ENCODE measurements at regions not wholly inside any gene's neighbourhood (a gene's known extent, or its start where the extent isn't known, plus 50 kb on each side); places are given as distances from the start of the nearest gene placed in this dataset.

- H3K4me1 ChIP-seq (ENCODE audit: control insufficient read depth, insufficient read depth, low read length, poor library complexity, severe bottlenecking): no peaks in the 10 kb centered on the region
- no peak overlapping the region for H3K27ac ChIP-seq (ENCODE audit: low read depth, low read length, severe bottlenecking)
- peaks cover 3% of the 10 kb centered on the region for H3K9me3 ChIP-seq (ENCODE audit: control insufficient read depth, low read length)
- H3K36me3 ChIP-seq (ENCODE audit: control insufficient read depth, insufficient read depth, low read length): no peaks in the 10 kb centered on the region
- H3K4me3 ChIP-seq (ENCODE audit: extremely low read depth, insufficient read depth, low read length, poor library complexity, severe bottlenecking): no peak overlapping the region
Measured at GRCh38 chr3:65114041-65114440, 426.2 kb upstream of the ADAMTS9 start.

GRCh38 chr3:65112751-65113300, 425.0 kb upstream of the ADAMTS9 start:
- H3K9me3 ChIP-seq (ENCODE audit: control insufficient read depth, low read length): no peaks in the 10 kb centered on the region

GRCh38 chr3:65110661-65111060, 422.9 kb upstream of the ADAMTS9 start:
- no peak overlapping the region for H3K4me3 ChIP-seq (ENCODE audit: extremely low read depth, insufficient read depth, low read length, poor library complexity, severe bottlenecking)
- no peaks in the 10 kb centered on the region for H3K9me3 ChIP-seq (ENCODE audit: control insufficient read depth, low read length)
- WGBS, 2 experiments (ENCODE audit: insufficient coverage in 2 of 2): 100% methylated on average over 1 of the region's 2 CpGs
- no peaks in the 10 kb centered on the region for H3K36me3 ChIP-seq (ENCODE audit: control insufficient read depth, insufficient read depth, low read length)
- H3K4me1 ChIP-seq (ENCODE audit: control insufficient read depth, insufficient read depth, low read length, poor library complexity, severe bottlenecking): no peaks in the 10 kb centered on the region
- H3K27ac ChIP-seq (ENCODE audit: low read depth, low read length, severe bottlenecking): no peak overlapping the region

More at GRCh38 chr3:65112751-65113300, 425.0 kb upstream of the ADAMTS9 start:
- H3K36me3 ChIP-seq (ENCODE audit: control insufficient read depth, insufficient read depth, low read length): no peaks in the 10 kb centered on the region
- 87 to 91% methylated on average over 6 of the region's 6 CpGs for WGBS, 2 experiments (ENCODE audit: insufficient coverage in 2 of 2)
- no peak overlapping the region for H3K27ac ChIP-seq (ENCODE audit: low read depth, low read length, severe bottlenecking)
- no peak overlapping the region for H3K4me3 ChIP-seq (ENCODE audit: extremely low read depth, insufficient read depth, low read length, poor library complexity, severe bottlenecking)
- H3K4me1 ChIP-seq (ENCODE audit: control insufficient read depth, insufficient read depth, low read length, poor library complexity, severe bottlenecking): no peaks in the 10 kb centered on the region

GRCh38 chr3:65109966-65110500, 422.2 kb upstream of the ADAMTS9 start:
- Histone ChIP-seq H3K36me3 (ENCODE audit: control insufficient read depth, insufficient read depth, low read length) (no peaks in the 10 kb centered on the region), H3K27ac (ENCODE audit: low read depth, low read length, severe bottlenecking) (no peak overlapping the region), H3K4me1 (ENCODE audit: control insufficient read depth, insufficient read depth, low read length, poor library complexity, severe bottlenecking) (no peaks in the 10 kb centered on the region), H3K4me3 (ENCODE audit: extremely low read depth, insufficient read depth, low read length, poor library complexity, severe bottlenecking) (no peak overlapping the region), H3K9me3 (ENCODE audit: control insufficient read depth, low read length) (no peaks in the 10 kb centered on the region)

GRCh38 chr3:65107174-65107573, 419.4 kb upstream of the ADAMTS9 start:
- Histone ChIP-seq H3K4me1 (ENCODE audit: control insufficient read depth, insufficient read depth, low read length, poor library complexity, severe bottlenecking) (no peaks in the 10 kb centered on the region), H3K4me3 (ENCODE audit: extremely low read depth, insufficient read depth, low read length, poor library complexity, severe bottlenecking) (no peak overlapping the region), H3K9me3 (ENCODE audit: control insufficient read depth, low read length) (no peaks in the 10 kb centered on the region), H3K36me3 (ENCODE audit: control insufficient read depth, insufficient read depth, low read length) (no peaks in the 10 kb centered on the region), H3K27ac (ENCODE audit: low read depth, low read length, severe bottlenecking) (no peak overlapping the region)
- WGBS, 2 experiments (ENCODE audit: insufficient coverage in 2 of 2): 80 to 91% methylated on average over 1 to 5 of the region's 5 CpGs

GRCh38 chr3:65101450-65101849, 413.6 kb upstream of the ADAMTS9 start:
- H3K27ac ChIP-seq (ENCODE audit: low read depth, low read length, severe bottlenecking): no peak overlapping the region
- whole genome bisulfite sequencing, 2 experiments (ENCODE audit: insufficient coverage in 2 of 2): 78 to 88% methylated on average over 1 of the region's 1 CpG
- H3K9me3 ChIP-seq (ENCODE audit: control insufficient read depth, low read length): no peaks in the 10 kb centered on the region
- H3K4me1 ChIP-seq (ENCODE audit: control insufficient read depth, insufficient read depth, low read length, poor library complexity, severe bottlenecking): no peaks in the 10 kb centered on the region
- H3K4me3 ChIP-seq (ENCODE audit: extremely low read depth, insufficient read depth, low read length, poor library complexity, severe bottlenecking): no peak overlapping the region
- H3K36me3 ChIP-seq (ENCODE audit: control insufficient read depth, insufficient read depth, low read length): no peaks in the 10 kb centered on the region

GRCh38 chr3:65098400-65098799, 410.6 kb upstream of the ADAMTS9 start:
- Histone ChIP-seq H3K9me3 (ENCODE audit: control insufficient read depth, low read length) (no peaks in the 10 kb centered on the region), H3K27ac (ENCODE audit: low read depth, low read length, severe bottlenecking) (no peak overlapping the region), H3K4me3 (ENCODE audit: extremely low read depth, insufficient read depth, low read length, poor library complexity, severe bottlenecking) (no peak overlapping the region), H3K36me3 (ENCODE audit: control insufficient read depth, insufficient read depth, low read length) (no peaks in the 10 kb centered on the region), H3K4me1 (ENCODE audit: control insufficient read depth, insufficient read depth, low read length, poor library complexity, severe bottlenecking) (no peaks in the 10 kb centered on the region)
- 45% methylated on average over 4 of the region's 5 CpGs; no CpG with 5 or more reads in 1 of the 2 experiments for WGBS, 2 experiments (ENCODE audit: insufficient coverage in 2 of 2)

- no peak overlapping the region for H3K4me3 ChIP-seq (ENCODE audit: extremely low read depth, insufficient read depth, low read length, poor library complexity, severe bottlenecking)
- WGBS, 2 experiments (ENCODE audit: insufficient coverage in 2 of 2): 78 to 93% methylated on average over 3 to 4 of the region's 4 CpGs
- H3K4me1 ChIP-seq (ENCODE audit: control insufficient read depth, insufficient read depth, low read length, poor library complexity, severe bottlenecking): no peaks in the 10 kb centered on the region
- no peaks in the 10 kb centered on the region for H3K9me3 ChIP-seq (ENCODE audit: control insufficient read depth, low read length)
- H3K36me3 ChIP-seq (ENCODE audit: control insufficient read depth, insufficient read depth, low read length): no peaks in the 10 kb centered on the region
- no peak overlapping the region for H3K27ac ChIP-seq (ENCODE audit: low read depth, low read length, severe bottlenecking)
Measured at GRCh38 chr3:65096110-65096745, 408.4 kb upstream of the ADAMTS9 start.

- no peak overlapping the region for H3K4me3 ChIP-seq (ENCODE audit: extremely low read depth, insufficient read depth, low read length, poor library complexity, severe bottlenecking)
- H3K36me3 ChIP-seq (ENCODE audit: control insufficient read depth, insufficient read depth, low read length): no peaks in the 10 kb centered on the region
- no peaks in the 10 kb centered on the region for H3K9me3 ChIP-seq (ENCODE audit: control insufficient read depth, low read length)
- no peak overlapping the region for H3K27ac ChIP-seq (ENCODE audit: low read depth, low read length, severe bottlenecking)
- no peaks in the 10 kb centered on the region for H3K4me1 ChIP-seq (ENCODE audit: control insufficient read depth, insufficient read depth, low read length, poor library complexity, severe bottlenecking)
Measured at GRCh38 chr3:65094723-65095122, 406.9 kb upstream of the ADAMTS9 start.

- Histone ChIP-seq H3K9me3 (ENCODE audit: control insufficient read depth, low read length) (no peaks in the 10 kb centered on the region), H3K4me1 (ENCODE audit: control insufficient read depth, insufficient read depth, low read length, poor library complexity, severe bottlenecking) (no peaks in the 10 kb centered on the region), H3K27ac (ENCODE audit: low read depth, low read length, severe bottlenecking) (no peak overlapping the region), H3K36me3 (ENCODE audit: control insufficient read depth, insufficient read depth, low read length) (no peaks in the 10 kb centered on the region), H3K4me3 (ENCODE audit: extremely low read depth, insufficient read depth, low read length, poor library complexity, severe bottlenecking) (no peak overlapping the region)
- 92 to 100% methylated on average over 1 to 3 of the region's 3 CpGs for WGBS, 2 experiments (ENCODE audit: insufficient coverage in 2 of 2)
Measured at GRCh38 chr3:65093641-65094040, 405.8 kb upstream of the ADAMTS9 start.

- no peaks in the 10 kb centered on the region for H3K9me3 ChIP-seq (ENCODE audit: control insufficient read depth, low read length)
- no peak overlapping the region for H3K4me3 ChIP-seq (ENCODE audit: extremely low read depth, insufficient read depth, low read length, poor library complexity, severe bottlenecking)
- H3K27ac ChIP-seq (ENCODE audit: low read depth, low read length, severe bottlenecking): peak overlapping the region; percentile 3
- H3K36me3 ChIP-seq (ENCODE audit: control insufficient read depth, insufficient read depth, low read length): no peaks in the 10 kb centered on the region
- 80% methylated on average over 2 of the region's 3 CpGs; no CpG with 5 or more reads in 1 of the 2 experiments for WGBS, 2 experiments (ENCODE audit: insufficient coverage in 2 of 2)
- peaks cover 6% of the 10 kb centered on the region for H3K4me1 ChIP-seq (ENCODE audit: control insufficient read depth, insufficient read depth, low read length, poor library complexity, severe bottlenecking)
Measured at GRCh38 chr3:65091565-65091964, 403.8 kb upstream of the ADAMTS9 start.
